MCF 10A (cell line): ENCODE measurements at regions not wholly inside any gene's neighbourhood (a gene's known extent, or its start where the extent isn't known, plus 50 kb on each side); places are given as distances from the start of the nearest gene placed in this dataset.
A peak's percentile ranks its signal among the peaks of the same experiment; 100 is the strongest.

Source experiments
- BruUV-seq: library from RNA; stranded (reverse); fragments of 400-500 nt; replicated peaks from 2 replicates; lab custom pipeline; 2021; lab: Mats Ljungman, UMichigan
- CTCF ChIA-PET: fragments of 300-600 bp; sonication (Branson Sonifier 250); formaldehyde crosslinking; extraction: SDS; loops from one replicate; lab custom pipeline; 2021; ENCODE audit warnings: antibody characterized with exemption, inconsistent platforms; lab: Yijun Ruan, JAX
- POLR2A ChIA-PET: fragments of 300-600, 350-650 bp; sonication (Branson Sonifier 250); formaldehyde crosslinking; extraction: SDS; loops from one replicate; lab custom pipeline; 2020; ENCODE audit warnings: antibody characterized with exemption, inconsistent platforms; lab: Yijun Ruan, JAX
- DNase-seq: peaks from one replicate; pipeline ENCODE4 v3.0.0-alpha.2; 2018; ENCODE audit not compliant: unreplicated experiment
- H3K27ac Mint-ChIP-seq: one replicate; pipeline ENCODE4 v1.8.0; 2022; ENCODE audit warnings: mild to moderate bottlenecking, low read depth, mixed read lengths; ENCODE audit not compliant: unreplicated experiment
- H3K27me3 Mint-ChIP-seq: one replicate; pipeline ENCODE4 v1.8.0; 2022; ENCODE audit warnings: mixed read lengths; ENCODE audit not compliant: insufficient read depth, unreplicated experiment
- H3K36me3 Mint-ChIP-seq: one replicate; pipeline ENCODE4 v1.8.0; 2022; ENCODE audit warnings: mild to moderate bottlenecking, moderate library complexity, mixed read lengths; ENCODE audit not compliant: insufficient read depth, unreplicated experiment
- H3K4me1 Mint-ChIP-seq: one replicate; pipeline ENCODE4 v1.8.0; 2022; ENCODE audit warnings: mixed read lengths; ENCODE audit not compliant: insufficient read depth, unreplicated experiment
- H3K4me3 Mint-ChIP-seq: one replicate; pipeline ENCODE4 v1.8.0; 2022; ENCODE audit warnings: mild to moderate bottlenecking, moderate library complexity, mixed read lengths; ENCODE audit not compliant: unreplicated experiment
- H3K9me3 Mint-ChIP-seq: one replicate; pipeline ENCODE4 v1.8.0; 2022; ENCODE audit warnings: mixed read lengths; ENCODE audit not compliant: unreplicated experiment
- CTCF ChIP-seq: fragments of 200-600 bp; IDR thresholded peaks from one replicate; pipeline ENCODE4 v1.8.0; 2022; ENCODE audit warnings: antibody characterized with exemption, mild to moderate bottlenecking; ENCODE audit not compliant: unreplicated experiment
- intact Hi-C: fragments of 100-400 bp; cut with micrococcal nuclease; formaldehyde crosslinking; loops from 2 replicates; pipeline ENCODE4 v1.14.1; 2022

- Mint-ChIP-seq H3K27me3 (no peaks in the 10 kb centered on the region), H3K9me3 (no peaks in the 10 kb centered on the region), H3K4me1 (peaks cover 31% of the 10 kb centered on the region), H3K27ac (no peak overlapping the region), H3K4me3 (no peak overlapping the region), H3K36me3 (peaks cover 14% of the 10 kb centered on the region)
- no TSS peak for BruUV-seq
- intact Hi-C loops, result no loop called here
- CTCF ChIA-PET, result interaction anchor here (0.5 kb wide), 1 partner anchor 41 kb away, joined by 3 read pairs; no protein-coding TSS in a partner anchor
- no peak for TF ChIP-seq CTCF
- POLR2A ChIA-PET, result no interaction called here
- DNase-seq, result no peak
Measured at GRCh38 chr1:220341126-220341525, 68.9 kb upstream of the RAB3GAP2 start.

GRCh38 chr1:220339581-220339980, 67.3 kb upstream of the RAB3GAP2 start:
- CTCF ChIA-PET, result interaction anchor here (0.5 to 1.4 kb wide), 5 partner anchors 8 to 146 kb away, joined by 3 to 4 read pairs (median 3); no protein-coding TSS in a partner anchor
- Mint-ChIP-seq H3K27ac (no peak overlapping the region), H3K9me3 (no peaks in the 10 kb centered on the region), H3K36me3 (peaks cover 14% of the 10 kb centered on the region), H3K27me3 (no peaks in the 10 kb centered on the region), H3K4me3 (no peak overlapping the region), H3K4me1 (peaks cover 44% of the 10 kb centered on the region)
- no peak for TF ChIP-seq CTCF
- peak; percentile 45 for DNase-seq
- POLR2A ChIA-PET, result interaction anchor here (0.6 to 1.3 kb wide), 4 partner anchors 30 to 1211 kb away, joined by 3 to 5 read pairs (median 3); no protein-coding TSS in a partner anchor
- BruUV-seq, result no TSS peak
- intact Hi-C loops, result no loop called here

GRCh38 chr1:220338759-220339158, 66.5 kb upstream of the RAB3GAP2 start:
- no peak for TF ChIP-seq CTCF
- BruUV-seq, result no TSS peak
- Mint-ChIP-seq H3K9me3 (no peaks in the 10 kb centered on the region), H3K36me3 (peaks cover 12% of the 10 kb centered on the region), H3K27ac (no peak overlapping the region), H3K4me3 (no peak overlapping the region), H3K4me1 (peaks cover 37% of the 10 kb centered on the region), H3K27me3 (no peaks in the 10 kb centered on the region)
- intact Hi-C loops, result no loop called here
- POLR2A ChIA-PET, result interaction anchor here (1.3 kb wide), 1 partner anchor 31 kb away, joined by 5 read pairs; no protein-coding TSS in a partner anchor
- CTCF ChIA-PET, result interaction anchor here (0.5 to 1.4 kb wide), 5 partner anchors 9 to 469 kb away, joined by 3 to 4 read pairs (median 3); no protein-coding TSS in a partner anchor
- no peak for DNase-seq

GRCh38 chr1:220336391-220337031, 64.3 kb upstream of the RAB3GAP2 start:
- H3K4me3 Mint-ChIP-seq, result peak overlapping the region; percentile 17
- ChIA-PET CTCF (interaction anchor here (0.5 to 4.8 kb wide), 19 partner anchors 9 to 398 kb away, joined by 3 to 37 read pairs (median 4); no protein-coding TSS in a partner anchor), POLR2A (interaction anchor here (0.7 to 5.3 kb wide), 28 partner anchors 8 to 222 kb away, joined by 3 to 75 read pairs (median 6); partner anchors contain the start of gene RAB3GAP2)
- BruUV-seq, result no TSS peak
- H3K36me3 Mint-ChIP-seq, result peaks cover 7% of the 10 kb centered on the region
- H3K9me3 Mint-ChIP-seq, result no peaks in the 10 kb centered on the region
- no peaks in the 10 kb centered on the region for H3K27me3 Mint-ChIP-seq
- peak overlapping the region; percentile 84 for H3K27ac Mint-ChIP-seq
- no peak for TF ChIP-seq CTCF
- H3K4me1 Mint-ChIP-seq, result peaks cover 32% of the 10 kb centered on the region
- intact Hi-C loops, result loop anchor here (1.0 to 2.0 kb wide), 3 partner anchors 34 to 40 kb away; no protein-coding TSS in a partner anchor
- peak; percentile 90 for DNase-seq
